ENCODE measurements at regions not wholly inside any gene's neighbourhood (a gene's known extent, or its start where the extent isn't known, plus 50 kb on each side); places are given as distances from the start of the nearest gene placed in this dataset.

GRCh38 chr19:28878862-28879566, 333.9 kb downstream of the UQCRFS1 start:
- DNase-seq = peak; percentile 82

- DNase-seq = no peak
These were observed 336.3 kb downstream of the UQCRFS1 start for GRCh38 chr19:28876609-28877123.

DNA sequence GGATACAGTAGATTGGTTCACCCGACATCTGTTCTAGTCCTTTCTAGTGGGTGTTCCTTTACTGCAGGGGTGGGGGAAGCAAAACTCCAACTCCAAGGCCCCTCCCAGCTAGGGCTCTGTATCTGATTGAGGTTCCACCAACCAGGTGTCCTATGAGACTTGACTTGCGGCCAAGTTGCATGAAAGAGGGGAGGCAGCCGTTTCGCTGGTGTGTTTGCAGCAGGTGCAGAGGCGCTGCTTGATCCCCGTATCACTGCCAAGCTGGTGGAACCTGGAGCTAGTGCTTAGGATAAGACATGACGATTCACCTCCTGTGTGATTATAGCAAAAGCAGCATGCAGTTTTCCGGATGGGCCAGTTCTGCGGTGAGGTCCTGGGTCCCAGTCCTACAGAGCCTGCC, 338.2 kb downstream of the UQCRFS1 start:
- DNase-seq = no peak

DNA sequence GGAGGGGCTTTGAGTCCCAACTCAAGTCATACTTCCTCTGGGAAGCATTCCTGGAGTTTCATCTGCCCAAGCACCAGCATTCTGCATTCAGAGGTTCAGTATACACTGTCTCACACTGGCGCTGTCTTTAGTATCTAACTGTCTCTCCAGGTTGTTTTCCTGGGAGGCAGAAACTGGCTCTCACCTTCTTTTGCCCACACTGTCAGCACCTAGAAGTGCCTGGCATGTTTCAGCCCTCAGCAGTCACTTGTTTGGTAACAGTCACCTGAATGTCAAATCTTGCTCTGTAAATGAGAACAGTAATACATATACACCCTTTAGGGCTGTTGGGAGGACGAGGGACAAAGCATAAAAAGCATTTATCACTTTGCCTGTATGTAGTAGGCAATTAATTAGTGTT, 339.6 kb downstream of the UQCRFS1 start:
- no peak for DNase-seq

DNA sequence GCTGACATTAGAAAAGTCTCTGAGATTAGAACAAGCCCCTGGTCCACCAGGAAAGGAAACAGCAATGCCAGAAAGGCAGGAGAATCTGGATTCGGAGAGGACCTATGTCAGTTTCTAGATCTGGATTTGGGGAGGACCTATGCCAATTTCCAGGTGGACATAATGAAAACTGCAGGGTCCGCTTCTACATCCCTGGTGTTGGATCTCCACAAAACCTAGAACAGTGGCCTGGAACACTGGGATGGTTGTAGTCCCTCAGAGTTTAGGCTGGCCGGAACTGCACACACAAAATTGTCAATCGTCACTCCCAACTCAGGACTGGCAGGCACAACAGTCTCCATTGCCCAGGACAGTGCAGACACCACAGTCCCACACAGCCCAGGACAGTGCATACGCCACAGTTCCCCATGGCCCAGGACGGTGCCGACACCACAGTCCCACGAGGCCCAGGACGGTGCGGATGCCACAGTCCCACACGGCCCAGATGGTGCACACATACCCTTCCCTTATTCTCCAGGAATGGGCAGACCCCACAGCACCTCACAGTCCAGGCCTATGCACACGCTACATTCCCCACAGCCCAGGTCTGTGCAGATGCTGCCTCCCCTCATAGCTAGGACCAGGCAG, 341.7 kb downstream of the UQCRFS1 start:
- no peak for DNase-seq

GRCh38 chr19:28869459-28869858, 343.5 kb downstream of the UQCRFS1 start:
- DNase-seq = no peak

DNA sequence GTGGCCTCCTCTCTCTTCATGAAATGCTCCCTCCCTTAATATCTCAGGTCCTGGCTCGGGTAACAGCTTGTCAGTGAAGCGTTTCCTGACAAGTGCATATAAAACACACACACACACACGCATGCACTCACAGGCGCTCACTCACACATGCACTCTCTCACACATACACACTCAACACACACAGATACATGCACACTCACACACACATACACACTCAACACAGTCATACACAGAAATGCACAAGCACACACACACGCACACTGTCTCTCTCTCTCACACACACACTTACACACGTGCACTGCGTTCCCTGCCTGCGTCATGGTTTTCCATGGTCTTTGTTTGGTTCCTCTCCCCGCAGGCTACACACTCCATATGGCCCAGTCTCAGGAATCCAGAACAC, 344.1 kb downstream of the UQCRFS1 start:
- DNase-seq = no peak

DNA sequence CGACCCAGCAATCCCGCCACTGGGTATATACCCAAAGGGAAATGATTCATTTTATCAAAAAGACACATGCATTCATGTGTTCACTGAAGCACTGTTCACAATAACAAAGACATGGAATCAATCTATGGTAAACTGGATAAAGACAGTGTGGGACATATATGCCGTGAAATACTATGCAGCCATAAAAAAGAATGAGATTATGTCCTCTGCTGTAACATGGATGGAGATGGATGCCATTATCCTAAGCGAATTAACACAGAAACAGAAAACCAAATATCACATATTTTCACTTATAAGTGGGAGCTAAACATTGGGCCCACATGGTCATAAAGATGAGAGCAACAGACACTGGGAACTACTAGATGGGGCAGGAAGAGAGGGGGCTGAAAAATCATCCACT, 345.0 kb downstream of the UQCRFS1 start:
- DNase-seq = no peak

DNA sequence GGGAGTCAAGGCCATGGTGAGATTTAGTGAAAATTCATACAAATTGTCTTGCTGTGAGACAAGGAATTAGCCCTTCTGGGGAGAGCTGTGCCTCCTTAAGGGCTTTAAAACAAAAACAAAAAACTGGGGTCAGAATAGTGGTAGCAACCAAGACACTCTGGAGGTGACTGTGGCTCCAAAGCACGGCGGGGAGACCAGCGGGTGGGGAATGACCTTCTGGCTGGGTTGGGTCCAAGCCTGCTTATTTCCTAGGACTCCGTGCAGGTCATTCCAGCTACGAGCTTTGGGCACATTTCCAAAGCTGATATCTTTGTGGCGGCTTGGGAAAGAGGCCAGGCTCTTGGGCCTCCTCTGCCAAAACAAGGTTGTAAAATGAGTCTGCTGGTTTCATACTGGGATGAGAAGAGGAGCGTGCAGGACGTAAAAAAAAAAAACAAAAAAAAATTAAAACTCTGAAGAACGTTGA, 348.3 kb downstream of the UQCRFS1 start:
- DNase-seq = no peak

GRCh38 chr19:28864024-28864503, 348.9 kb downstream of the UQCRFS1 start:
- DNase-seq = no peak

GRCh38 chr19:28862238-28862637, 350.7 kb downstream of the UQCRFS1 start:
- no peak for DNase-seq

- DNase-seq = no peak
These were observed 353.1 kb downstream of the UQCRFS1 start for GRCh38 chr19:28859811-28860210.

GRCh38 chr19:28858933-28859332, 354.0 kb downstream of the UQCRFS1 start:
- no peak for DNase-seq

DNA sequence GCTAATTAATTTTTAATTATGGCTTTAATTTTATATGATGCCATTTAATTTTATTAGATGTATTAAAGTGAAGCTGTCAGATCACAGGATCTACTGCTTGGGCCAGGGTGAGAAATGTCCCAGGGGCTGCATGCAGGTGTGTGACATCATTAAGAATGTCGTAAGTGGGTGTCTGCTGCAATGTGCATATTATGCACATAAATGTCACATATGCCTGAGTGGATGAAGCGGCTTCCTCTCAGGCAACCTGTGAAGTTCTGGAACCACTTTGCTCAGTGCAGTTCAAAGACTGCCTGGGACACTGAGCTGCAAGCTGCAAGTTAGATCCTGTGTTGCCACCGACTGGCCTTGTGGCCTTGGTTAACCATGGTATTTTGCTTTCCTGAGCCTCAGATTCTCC, 355.0 kb downstream of the UQCRFS1 start:
- DNase-seq = no peak

DNA sequence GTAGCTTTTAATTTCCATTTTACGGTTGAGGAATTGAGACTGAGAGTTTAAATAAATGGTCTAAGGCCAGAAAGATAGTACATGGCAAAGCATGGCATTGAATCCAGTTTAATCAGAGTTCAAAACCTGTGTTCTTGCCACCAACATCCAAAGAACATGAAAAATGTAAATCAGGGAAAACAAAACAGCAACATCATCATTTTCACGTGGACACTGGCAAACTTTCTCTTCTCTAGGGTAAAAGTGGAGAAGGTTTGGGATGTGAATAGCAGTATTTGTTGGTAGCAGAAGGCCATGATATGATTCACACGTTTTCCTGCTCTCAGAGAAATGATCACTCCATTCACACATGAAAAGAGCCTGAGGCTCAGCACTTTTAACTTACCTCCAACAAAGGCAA, 357.7 kb downstream of the UQCRFS1 start:
- DNase-seq = no peak

- DNase-seq = no peak
These were observed 365.5 kb downstream of the UQCRFS1 start for GRCh38 chr19:28847468-28847867.

- DNase-seq = no peak
These were observed 366.7 kb downstream of the UQCRFS1 start for GRCh38 chr19:28846094-28846812.

- DNase-seq = no peak
These were observed 369.0 kb downstream of the UQCRFS1 start for GRCh38 chr19:28843761-28844492.

DNA sequence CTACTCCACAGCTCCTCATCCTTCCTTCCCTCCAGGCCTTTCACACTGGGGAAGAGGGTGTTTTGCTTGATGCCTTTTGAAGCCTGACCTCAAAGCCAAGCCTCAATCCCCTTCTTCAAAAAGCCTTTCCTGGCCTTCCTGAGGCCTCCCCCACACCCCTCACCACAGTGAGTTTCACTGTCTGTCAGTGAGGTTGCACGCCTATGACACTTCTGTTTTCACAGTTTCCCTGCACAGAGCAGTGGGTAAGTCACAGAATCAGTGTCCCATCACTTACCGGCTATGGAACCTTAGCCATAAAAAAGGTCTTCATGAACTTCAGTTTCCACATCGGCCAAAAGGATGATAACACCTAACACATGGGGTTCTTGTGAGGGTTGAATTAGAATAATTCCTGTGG, 371.4 kb downstream of the UQCRFS1 start:
- DNase-seq = no peak

GRCh38 chr19:28840891-28841290, 372.1 kb downstream of the UQCRFS1 start:
- DNase-seq = no peak

- no peak for DNase-seq
These were observed 373.5 kb downstream of the UQCRFS1 start for GRCh38 chr19:28839455-28839854.

- DNase-seq = no peak
These were observed 374.0 kb downstream of the UQCRFS1 start for GRCh38 chr19:28838909-28839308.

- DNase-seq = no peak
These were observed 376.5 kb downstream of the UQCRFS1 start for GRCh38 chr19:28836421-28836820.

Measured in activated effector memory CD4-positive, alpha-beta T cell treated with anti-CD3 and anti-CD28 coated beads, Interleukin-2, amount 50 U/mL, for 16 hours (primary cell).